Cerebellar cortex (tissue), 1 donor: ENCODE measurements at regions not wholly inside any gene's neighbourhood (a gene's known extent, or its start where the extent isn't known, plus 50 kb on each side); places are given as distances from the start of the nearest gene placed in this dataset.
"Not testable (repeated sequence)": the region's sequence is repeated elsewhere in the genome, so short reads cannot be mapped to it uniquely, and the experiment has no call there.

Source experiments
- DNase-seq: peaks from one replicate; pipeline ENCODE4 v3.0.0-alpha.2; 2015; ENCODE audit warnings: low spot score

GRCh38 chr13:87877477-87877876, 206.3 kb downstream of the SLITRK5 start:
- no peak for DNase-seq

GRCh38 chr13:87878706-87879105, 207.5 kb downstream of the SLITRK5 start:
- DNase-seq: no peak

- DNase-seq: no peak
These were observed 213.7 kb downstream of the SLITRK5 start for GRCh38 chr13:87884884-87885283.

- DNase-seq: no peak
These were observed 216.4 kb downstream of the SLITRK5 start for GRCh38 chr13:87887459-87888123.

- DNase-seq: no peak
These were observed 218.1 kb downstream of the SLITRK5 start for GRCh38 chr13:87889254-87889653.

GRCh38 chr13:87893186-87893585, 222.0 kb downstream of the SLITRK5 start:
- no peak for DNase-seq

GRCh38 chr13:87894059-87894458, 222.9 kb downstream of the SLITRK5 start:
- DNase-seq: no peak

GRCh38 chr13:87903553-87903952, 232.4 kb downstream of the SLITRK5 start:
- no peak for DNase-seq

GRCh38 chr13:87906411-87906810, 235.2 kb downstream of the SLITRK5 start:
- DNase-seq: no peak

- no peak for DNase-seq
These were observed 236.0 kb downstream of the SLITRK5 start for GRCh38 chr13:87907202-87907601.

- DNase-seq: no peak
These were observed 248.8 kb downstream of the SLITRK5 start for GRCh38 chr13:87919956-87920355.

GRCh38 chr13:87923753-87924152, 252.6 kb downstream of the SLITRK5 start:
- no peak for DNase-seq

- no peak for DNase-seq
These were observed 253.8 kb downstream of the SLITRK5 start for GRCh38 chr13:87925006-87925405.

GRCh38 chr13:87940776-87941175, 269.6 kb downstream of the SLITRK5 start:
- DNase-seq: no peak

- DNase-seq: no peak
These were observed 270.1 kb downstream of the SLITRK5 start for GRCh38 chr13:87941226-87941625.

GRCh38 chr13:87942205-87942604, 271.0 kb downstream of the SLITRK5 start:
- no peak for DNase-seq

- DNase-seq: no peak
These were observed 272.9 kb downstream of the SLITRK5 start for GRCh38 chr13:87944038-87944437.

GRCh38 chr13:87952377-87952776, 281.2 kb downstream of the SLITRK5 start:
- no peak for DNase-seq

- no peak for DNase-seq
These were observed 282.2 kb downstream of the SLITRK5 start for GRCh38 chr13:87953381-87953780.

GRCh38 chr13:87954091-87954490, 282.9 kb downstream of the SLITRK5 start:
- DNase-seq: no peak

- no peak for DNase-seq
These were observed 290.4 kb downstream of the SLITRK5 start for GRCh38 chr13:87961546-87961945.

- no peak for DNase-seq
These were observed 301.4 kb downstream of the SLITRK5 start for GRCh38 chr13:87972568-87972967.

GRCh38 chr13:87975035-87975434, 303.9 kb downstream of the SLITRK5 start:
- DNase-seq: no peak

GRCh38 chr13:87976650-87977049, 305.5 kb downstream of the SLITRK5 start:
- not testable (repeated sequence) for DNase-seq
